ENCODE measurements at regions not wholly inside any gene's neighbourhood (a gene's known extent, or its start where the extent isn't known, plus 50 kb on each side); places are given as distances from the start of the nearest gene placed in this dataset.

DNA sequence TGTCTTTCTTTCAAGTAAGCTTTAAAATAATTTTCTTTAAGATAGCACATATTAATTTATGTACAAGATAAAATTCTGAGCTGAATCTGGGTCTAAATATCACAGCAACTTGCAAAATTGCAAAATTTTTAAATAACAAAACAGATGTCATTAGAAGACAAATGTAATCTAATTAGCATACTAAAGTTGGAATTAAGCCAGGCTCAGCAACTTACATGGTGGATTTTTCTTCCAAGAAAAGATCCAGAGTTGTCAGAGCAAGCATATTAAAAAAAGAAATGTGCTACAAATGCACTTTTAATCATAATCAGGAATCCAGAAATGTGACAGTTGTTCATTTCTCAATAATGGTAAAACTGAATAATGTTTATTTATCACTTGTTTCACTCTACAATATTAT is 906.9 kb upstream of the INTU start (continued):
- TF ChIP-seq ELF4 (CRISPR knock-in tag; IDR thresholded peaks at IDR 0.05; ENCODE audit: borderline replicate concordance) (no peak), DPF2 (CRISPR knock-in tag; IDR thresholded peaks at IDR 0.05; ENCODE audit: borderline replicate concordance, low read depth) (no peak), ATF6 (CRISPR knock-in tag; conservative IDR thresholded peaks at IDR 0.05) (no peak), ZNF878 (CRISPR knock-in tag; IDR thresholded peaks at IDR 0.05) (no peak)
- TF ChIP-seq, protein P1, sequence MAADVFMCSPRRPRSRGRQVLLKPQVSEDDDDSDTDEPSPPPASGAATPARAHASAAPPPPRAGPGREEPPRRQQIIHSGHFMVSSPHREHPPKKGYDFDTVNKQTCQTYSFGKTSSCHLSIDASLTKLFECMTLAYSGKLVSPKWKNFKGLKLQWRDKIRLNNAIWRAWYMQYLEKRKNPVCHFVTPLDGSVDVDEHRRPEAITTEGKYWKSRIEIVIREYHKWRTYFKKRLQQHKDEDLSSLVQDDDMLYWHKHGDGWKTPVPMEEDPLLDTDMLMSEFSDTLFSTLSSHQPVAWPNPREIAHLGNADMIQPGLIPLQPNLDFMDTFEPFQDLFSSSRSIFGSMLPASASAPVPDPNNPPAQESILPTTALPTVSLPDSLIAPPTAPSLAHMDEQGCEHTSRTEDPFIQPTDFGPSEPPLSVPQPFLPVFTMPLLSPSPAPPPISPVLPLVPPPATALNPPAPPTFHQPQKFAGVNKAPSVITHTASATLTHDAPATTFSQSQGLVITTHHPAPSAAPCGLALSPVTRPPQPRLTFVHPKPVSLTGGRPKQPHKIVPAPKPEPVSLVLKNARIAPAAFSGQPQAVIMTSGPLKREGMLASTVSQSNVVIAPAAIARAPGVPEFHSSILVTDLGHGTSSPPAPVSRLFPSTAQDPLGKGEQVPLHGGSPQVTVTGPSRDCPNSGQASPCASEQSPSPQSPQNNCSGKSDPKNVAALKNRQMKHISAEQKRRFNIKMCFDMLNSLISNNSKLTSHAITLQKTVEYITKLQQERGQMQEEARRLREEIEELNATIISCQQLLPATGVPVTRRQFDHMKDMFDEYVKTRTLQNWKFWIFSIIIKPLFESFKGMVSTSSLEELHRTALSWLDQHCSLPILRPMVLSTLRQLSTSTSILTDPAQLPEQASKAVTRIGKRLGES (CRISPR knock-in tag; IDR thresholded peaks at IDR 0.05; ENCODE audit: borderline replicate concordance): no peak

DNA sequence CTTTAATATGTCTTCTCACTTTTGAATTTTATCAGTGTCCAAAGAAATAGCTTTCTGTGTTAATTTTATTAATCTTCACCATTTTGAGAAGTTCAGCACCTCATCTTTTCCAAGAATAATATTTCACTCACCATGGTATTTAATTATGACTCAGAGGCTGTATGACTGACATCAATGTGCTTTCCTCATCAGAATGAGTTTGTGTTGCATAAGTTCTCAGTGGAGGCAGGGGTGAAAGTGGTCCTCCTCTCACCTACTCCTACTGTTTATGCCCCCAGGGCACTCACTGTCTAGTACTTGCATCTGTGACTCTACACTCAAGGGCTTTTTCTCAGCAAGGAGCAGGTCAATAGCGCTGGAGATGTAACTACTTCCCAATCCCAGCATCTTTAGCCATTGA is 905.3 kb upstream of the INTU start:
- no TSS peak for BruUV-seq (replicated peaks)
- POLR2A ChIA-PET: no interaction called here
- ATAC-seq (no peak), DNase-seq (ENCODE audit: low spot score) (no peak), FAIRE-seq (no peak)
- intact Hi-C loops (cut with micrococcal nuclease; ENCODE audit: unreplicated experiment): no loop called here
- CTCF ChIA-PET (ENCODE audit: low intra/inter-chr PET ratio, low total read pairs): no interaction called here
- Histone ChIP-seq H3K27me3 (ENCODE audit: control insufficient read depth in 1 of 2, insufficient read depth in 2 of 2, low read length in 2 of 2) (no peaks in the 10 kb centered on the region), H3K4me3 (replicated peaks in 1 of 3; ENCODE audit: insufficient read depth in 1 of 3, low read depth in 2 of 3, low read length in 3 of 3) (no peak overlapping the region), H3K36me3 (replicated peaks in 1 of 2; ENCODE audit: control insufficient read depth in 1 of 2, insufficient read depth in 2 of 2, low read length in 2 of 2) (no peaks in the 10 kb centered on the region), H4K20me1 (ENCODE audit: insufficient read depth, low read length) (no peaks in the 10 kb centered on the region), H3K27ac (ENCODE audit: extremely low read length, insufficient read depth, low read length) (no peak overlapping the region), H3K4me2 (ENCODE audit: low read depth, low read length) (no peak overlapping the region), H2AFZ (ENCODE audit: low read length) (no peak overlapping the region), H3K4me1 (ENCODE audit: insufficient read depth, low read length) (no peaks in the 10 kb centered on the region), H3K9ac (ENCODE audit: insufficient read depth, low read depth, low read length) (no peak overlapping the region), H3K9me3 (ENCODE audit: low read length) (no peaks in the 10 kb centered on the region), H3K79me2 (ENCODE audit: insufficient read depth, low read length) (no peaks in the 10 kb centered on the region)
- in situ Hi-C loops (cut with HindIII; ENCODE audit: extremely low pct_ligation_motif_present, low pct_unique_long_range_greater_than_20kb): no loop called here
- WGBS (ENCODE audit: low lambda C conversion rate): 0% methylated on average over 1 of the region's 1 CpG
- no peak for TF ChIP-seq ZNF775 (CRISPR knock-in tag; IDR thresholded peaks at IDR 0.05; ENCODE audit: borderline replicate concordance)
- TF ChIP-seq SIX4 (CRISPR knock-in tag; IDR thresholded peaks at IDR 0.05): no peak
- TF ChIP-seq KMT2A (CRISPR knock-in tag; IDR thresholded peaks at IDR 0.05): no peak
- TF ChIP-seq TCF12 (IDR thresholded peaks at IDR 0.05): no peak
- TF ChIP-seq TCF12 (CRISPR knock-in tag; IDR thresholded peaks at IDR 0.05): no peak
- TF ChIP-seq PITX1 (CRISPR knock-in tag; IDR thresholded peaks at IDR 0.05): no peak
- no peak for TF ChIP-seq HIC2 (CRISPR knock-in tag; IDR thresholded peaks at IDR 0.05; ENCODE audit: low read depth)
- TF ChIP-seq GABPA (IDR thresholded peaks at IDR 0.05; ENCODE audit: low read depth, low read length): no peak
- no peak for TF ChIP-seq GABPA (CRISPR knock-in tag; IDR thresholded peaks at IDR 0.05; ENCODE audit: low read depth)
- TF ChIP-seq DPF2 (CRISPR knock-in tag; IDR thresholded peaks at IDR 0.05; ENCODE audit: borderline replicate concordance, low read depth): no peak
- TF ChIP-seq ZC3H4 (CRISPR knock-in tag; IDR thresholded peaks at IDR 0.05; ENCODE audit: borderline replicate concordance): no peak
- TF ChIP-seq ZSCAN22 (CRISPR knock-in tag; IDR thresholded peaks at IDR 0.05): no peak
- no peak for TF ChIP-seq ZNF414 (CRISPR knock-in tag; IDR thresholded peaks at IDR 0.05)
- TF ChIP-seq ZNF557 (CRISPR knock-in tag; IDR thresholded peaks at IDR 0.05): no peak
